Activated naive CD4-positive, alpha-beta T cell treated with Interleukin-2 at 50 U/mL for 16 hours (primary cell): ENCODE measurements at regions not wholly inside any gene's neighbourhood (a gene's known extent, or its start where the extent isn't known, plus 50 kb on each side); places are given as distances from the start of the nearest gene placed in this dataset.

Experiments
- DNase-seq: peaks from one replicate; pipeline ENCODE4 v3.0.0-alpha.2; 2020

GRCh38 chr3:41064070-41064469 lies 135.2 kb upstream of the CTNNB1 start:
- DNase-seq, result no peak

GRCh38 chr3:41064526-41064925 lies 134.8 kb upstream of the CTNNB1 start:
- no peak for DNase-seq

- DNase-seq, result no peak
These were observed 134.0 kb upstream of the CTNNB1 start for GRCh38 chr3:41065340-41065739.

- DNase-seq, result no peak
These were observed 126.1 kb upstream of the CTNNB1 start for GRCh38 chr3:41073190-41073589.

- no peak for DNase-seq
These were observed 123.3 kb upstream of the CTNNB1 start for GRCh38 chr3:41075975-41076374.

GRCh38 chr3:41076399-41076798 lies 122.9 kb upstream of the CTNNB1 start:
- no peak for DNase-seq

- DNase-seq, result no peak
These were observed 119.2 kb upstream of the CTNNB1 start for GRCh38 chr3:41080141-41080540.

GRCh38 chr3:41088882-41089281 lies 110.4 kb upstream of the CTNNB1 start:
- DNase-seq, result no peak

- no peak for DNase-seq
These were observed 109.7 kb upstream of the CTNNB1 start for GRCh38 chr3:41089566-41089965.

- DNase-seq, result no peak
These were observed 106.5 kb upstream of the CTNNB1 start for GRCh38 chr3:41092844-41093243.

- DNase-seq, result no peak
These were observed 105.8 kb upstream of the CTNNB1 start for GRCh38 chr3:41093476-41093875.

GRCh38 chr3:41094351-41094750 lies 105.0 kb upstream of the CTNNB1 start:
- DNase-seq, result no peak

GRCh38 chr3:41095702-41096101 lies 103.6 kb upstream of the CTNNB1 start:
- no peak for DNase-seq

GRCh38 chr3:41097896-41098496 lies 101.3 kb upstream of the CTNNB1 start:
- no peak for DNase-seq

GRCh38 chr3:41101231-41101630 lies 98.1 kb upstream of the CTNNB1 start:
- no peak for DNase-seq

GRCh38 chr3:41102053-41102556 lies 97.2 kb upstream of the CTNNB1 start:
- no peak for DNase-seq

- no peak for DNase-seq
These were observed 96.6 kb upstream of the CTNNB1 start for GRCh38 chr3:41102750-41103149.

GRCh38 chr3:41103200-41103599 lies 96.1 kb upstream of the CTNNB1 start:
- DNase-seq, result no peak

- no peak for DNase-seq
These were observed 95.2 kb upstream of the CTNNB1 start for GRCh38 chr3:41104147-41104546.

GRCh38 chr3:41106691-41107090 lies 92.6 kb upstream of the CTNNB1 start:
- no peak for DNase-seq

GRCh38 chr3:41111011-41111410 lies 88.3 kb upstream of the CTNNB1 start:
- no peak for DNase-seq

GRCh38 chr3:41112466-41112865 lies 86.8 kb upstream of the CTNNB1 start:
- no peak for DNase-seq

- no peak for DNase-seq
These were observed 84.2 kb upstream of the CTNNB1 start for GRCh38 chr3:41115069-41115468.

- no peak for DNase-seq
These were observed 82.5 kb upstream of the CTNNB1 start for GRCh38 chr3:41116851-41117250.

GRCh38 chr3:41117398-41117870 lies 81.9 kb upstream of the CTNNB1 start:
- peak; percentile 80 for DNase-seq
